GM12892 (cell line): ENCODE measurements at regions not wholly inside any gene's neighbourhood (a gene's known extent, or its start where the extent isn't known, plus 50 kb on each side); places are given as distances from the start of the nearest gene placed in this dataset.

Experiments used
- DNase-seq: peaks from one replicate; pipeline ENCODE4 v3.0.0; 2011; ENCODE audit not compliant: insufficient read length
- FAIRE-seq: peaks from 2 replicates; lab custom pipeline; 2011; peaks lifted over from hg19 to GRCh38; lab: Jason Lieb, UNC
- POLR2A ChIP-seq: IDR thresholded peaks from 2 replicates; pipeline ENCODE4 v1.6.1; 2011; ENCODE audit warnings: low read depth, low read length, control low read depth
- POLR2AphosphoS5 ChIP-seq: IDR thresholded peaks from 2 replicates; pipeline ENCODE4 v1.6.1; 2011; ENCODE audit warnings: low read depth, low read length, control low read depth
- TAF1 ChIP-seq: IDR thresholded peaks from 2 replicates; pipeline ENCODE4 v1.6.1; 2011; ENCODE audit warnings: low read depth, mild to moderate bottlenecking, control low read depth, low read length, borderline replicate concordance

GRCh38 chr10:128222332-128222849, 96.2 kb upstream of the MKI67 start:
- no peak for DNase-seq
- TF ChIP-seq TAF1 (no peak), POLR2AphosphoS5 (no peak), POLR2A (no peak)
- no peak for FAIRE-seq

DNA sequence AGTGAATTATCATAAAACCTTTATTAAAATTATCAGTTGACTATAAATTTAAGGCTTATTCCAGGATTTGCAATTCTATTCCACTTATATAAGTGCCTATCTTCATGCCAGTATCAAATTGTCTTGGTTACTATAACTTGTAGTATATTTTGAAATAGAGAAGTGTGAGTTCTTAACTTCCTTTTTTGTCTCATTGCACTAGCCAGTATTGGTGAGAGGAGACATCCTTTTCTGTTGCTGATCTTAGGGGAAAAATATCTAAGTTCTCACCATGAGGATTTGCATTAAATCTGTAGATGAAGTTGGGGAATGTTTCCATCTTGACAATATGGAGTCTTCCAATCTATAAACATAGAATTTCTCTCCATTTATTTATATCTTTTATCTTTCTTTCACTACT, 104.2 kb upstream of the MKI67 start:
- TF ChIP-seq TAF1 (no peak), POLR2A (no peak), POLR2AphosphoS5 (no peak)
- DNase-seq (no peak), FAIRE-seq (no peak)

- DNase-seq = no peak
- no peak for TF ChIP-seq POLR2A
- no peak for FAIRE-seq
Measured at GRCh38 chr10:128233422-128233821, 107.2 kb upstream of the MKI67 start.

DNA sequence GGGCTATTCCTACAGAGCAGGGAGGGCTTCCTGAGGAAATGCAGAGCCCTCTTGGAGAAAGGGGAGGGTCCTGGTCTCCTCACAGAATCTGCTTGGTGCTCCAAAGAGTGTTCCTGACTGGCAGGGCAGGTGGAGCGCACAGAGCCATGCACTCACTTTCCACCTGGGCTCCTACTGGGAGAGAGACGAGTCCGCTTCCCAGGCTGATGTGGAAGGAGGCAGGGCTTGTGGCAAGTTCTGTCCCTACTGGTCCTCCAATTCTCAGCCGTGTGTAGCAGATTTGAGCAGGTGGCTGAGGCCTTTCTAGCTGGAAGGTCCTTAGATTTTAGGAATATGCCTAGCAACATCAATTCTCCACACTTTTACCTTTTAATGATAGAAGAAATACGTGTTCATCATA, 111.5 kb upstream of the MKI67 start:
- no peak for TF ChIP-seq TAF1
- no peak for TF ChIP-seq POLR2A
- TF ChIP-seq POLR2AphosphoS5 = no peak
- DNase-seq (no peak), FAIRE-seq (no peak)

DNA sequence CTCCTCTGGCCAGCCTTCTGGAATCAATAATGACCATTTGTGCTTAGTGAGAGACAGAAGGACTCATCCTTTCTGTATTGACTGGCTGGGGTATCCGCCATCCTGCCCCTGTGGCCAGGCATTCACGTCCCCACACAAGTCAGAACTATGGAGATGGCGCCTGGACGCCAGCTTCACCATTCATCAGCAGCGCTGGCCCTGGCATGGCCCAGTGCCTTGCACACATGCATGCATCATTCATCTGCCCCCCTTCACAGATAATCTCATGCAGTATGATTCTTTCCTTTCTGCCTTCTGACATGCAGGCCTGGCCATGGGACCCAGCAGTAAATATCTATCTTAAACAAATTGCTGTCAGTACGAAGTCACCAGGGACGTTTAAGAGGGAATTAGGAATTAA, 114.8 kb upstream of the MKI67 start:
- TF ChIP-seq POLR2AphosphoS5 (no peak), POLR2A (no peak), TAF1 (no peak)
- no peak for DNase-seq
- FAIRE-seq = no peak

DNA sequence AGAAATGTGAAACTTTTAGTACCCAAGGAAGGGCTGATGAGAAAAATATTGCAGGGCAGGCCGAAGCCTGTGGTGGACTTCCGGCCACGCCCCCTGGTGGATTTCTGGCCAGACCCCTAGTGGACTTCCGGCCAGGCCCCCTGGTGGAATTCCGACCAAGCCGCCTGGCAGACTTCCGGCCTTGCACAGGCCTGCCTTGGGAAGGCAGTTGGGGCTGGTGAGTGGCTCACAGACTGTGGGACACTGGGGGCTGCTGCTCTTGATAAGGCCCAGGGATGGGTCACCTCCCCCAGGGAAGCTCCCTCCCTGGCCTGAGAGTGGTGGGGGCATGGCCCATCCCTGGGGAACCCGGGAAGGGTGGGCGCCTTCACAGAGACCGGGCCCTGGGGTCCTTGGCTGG, 116.4 kb upstream of the MKI67 start:
- DNase-seq (no peak), FAIRE-seq (no peak)
- TF ChIP-seq POLR2AphosphoS5 = no peak
- TF ChIP-seq TAF1 = no peak
- no peak for TF ChIP-seq POLR2A

DNA sequence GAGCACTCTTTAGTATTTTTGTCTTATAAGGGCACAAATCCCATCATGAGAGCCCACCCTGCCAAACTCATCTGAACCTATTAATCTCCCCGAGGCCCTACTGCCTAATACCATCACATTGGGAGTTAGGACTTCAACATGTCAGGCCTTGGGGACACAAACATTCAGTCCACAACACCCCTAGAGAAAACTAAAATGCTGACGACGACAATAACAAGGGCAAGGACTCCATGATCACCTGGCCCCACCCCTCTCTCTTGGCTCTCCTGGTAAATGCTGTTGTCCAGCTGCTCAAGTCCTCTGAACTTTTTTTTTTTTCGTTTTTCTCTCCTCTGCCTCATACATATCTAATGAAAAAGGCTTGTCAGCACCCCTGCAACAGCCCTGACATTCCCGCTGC, 118.8 kb upstream of the MKI67 start:
- FAIRE-seq (no peak), DNase-seq (no peak)
- TF ChIP-seq TAF1 = no peak
- no peak for TF ChIP-seq POLR2AphosphoS5
- no peak for TF ChIP-seq POLR2A

DNA sequence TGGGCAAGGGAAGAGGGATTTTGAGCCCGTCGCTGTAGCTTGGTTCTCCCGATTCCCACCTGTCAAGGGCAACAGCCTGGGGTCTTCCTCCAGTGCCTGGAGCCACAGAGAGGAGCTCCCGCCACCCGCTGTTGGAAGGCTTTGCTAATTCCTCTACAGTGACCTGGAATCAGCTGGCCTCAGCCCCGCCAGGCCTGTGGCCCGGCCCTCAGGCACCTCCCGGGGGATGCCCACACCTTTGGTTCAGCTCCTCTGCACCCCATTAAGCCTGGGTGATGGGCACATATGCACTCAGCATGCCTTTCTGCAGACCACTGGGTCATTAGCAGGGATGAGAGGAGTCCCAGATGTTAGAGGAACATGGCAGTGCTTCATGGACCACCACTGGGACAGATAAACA, 121.4 kb upstream of the MKI67 start:
- TF ChIP-seq POLR2A (no peak), TAF1 (no peak), POLR2AphosphoS5 (no peak)
- FAIRE-seq (no peak), DNase-seq (no peak)

- TF ChIP-seq POLR2AphosphoS5 (no peak), TAF1 (no peak), POLR2A (no peak)
- FAIRE-seq (no peak), DNase-seq (no peak)
Measured at GRCh38 chr10:128254476-128254875, 128.3 kb upstream of the MKI67 start.

DNA sequence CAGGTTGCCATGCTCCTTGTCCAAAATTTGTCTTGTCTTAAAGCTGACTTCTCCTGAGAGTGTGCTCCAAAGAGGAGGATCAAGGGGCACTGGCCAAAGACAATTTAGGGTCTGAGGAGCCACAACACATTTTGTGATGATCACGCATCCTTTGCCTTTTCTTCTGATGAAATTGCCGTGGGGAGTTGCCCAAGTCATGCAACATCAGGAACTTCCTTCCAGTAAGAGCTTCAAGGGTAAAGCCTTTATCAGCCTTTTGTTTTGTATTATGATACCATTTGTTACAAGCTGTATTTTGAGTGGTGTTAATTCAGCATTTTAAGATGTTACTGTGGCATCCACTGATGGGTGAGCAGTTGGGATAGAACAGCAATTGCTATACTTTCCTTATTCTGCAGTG, 131.2 kb upstream of the MKI67 start:
- TF ChIP-seq POLR2A (no peak), TAF1 (no peak), POLR2AphosphoS5 (no peak)
- DNase-seq (no peak), FAIRE-seq (no peak)

DNA sequence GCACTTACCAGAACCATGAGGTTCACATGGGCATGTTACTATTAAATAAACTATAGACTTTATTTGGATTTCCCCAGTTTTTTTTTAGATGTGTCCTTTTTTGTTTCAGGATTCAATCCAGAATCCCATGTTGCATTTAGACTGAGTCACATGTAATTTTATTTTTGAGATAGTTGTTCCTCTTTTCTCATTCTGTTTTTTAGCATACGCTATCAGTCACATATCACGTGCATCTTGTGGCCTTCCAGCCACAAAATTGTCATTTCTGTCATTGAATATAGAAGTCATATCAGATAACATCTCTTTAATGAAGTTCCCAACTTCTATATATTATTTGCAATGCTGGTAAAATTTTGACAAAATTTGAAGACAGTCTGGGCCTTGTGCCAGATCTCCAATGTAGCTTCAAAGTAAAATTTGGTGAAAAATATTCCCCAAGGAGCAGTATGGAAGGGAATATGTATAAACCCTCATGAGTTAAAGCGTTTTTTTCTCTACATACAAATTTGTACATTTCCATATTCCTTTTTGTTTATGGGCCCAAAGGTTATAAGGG, 132.3 kb upstream of the MKI67 start:
- FAIRE-seq (no peak), DNase-seq (no peak)
- TF ChIP-seq POLR2A (no peak), TAF1 (no peak), POLR2AphosphoS5 (no peak)

DNA sequence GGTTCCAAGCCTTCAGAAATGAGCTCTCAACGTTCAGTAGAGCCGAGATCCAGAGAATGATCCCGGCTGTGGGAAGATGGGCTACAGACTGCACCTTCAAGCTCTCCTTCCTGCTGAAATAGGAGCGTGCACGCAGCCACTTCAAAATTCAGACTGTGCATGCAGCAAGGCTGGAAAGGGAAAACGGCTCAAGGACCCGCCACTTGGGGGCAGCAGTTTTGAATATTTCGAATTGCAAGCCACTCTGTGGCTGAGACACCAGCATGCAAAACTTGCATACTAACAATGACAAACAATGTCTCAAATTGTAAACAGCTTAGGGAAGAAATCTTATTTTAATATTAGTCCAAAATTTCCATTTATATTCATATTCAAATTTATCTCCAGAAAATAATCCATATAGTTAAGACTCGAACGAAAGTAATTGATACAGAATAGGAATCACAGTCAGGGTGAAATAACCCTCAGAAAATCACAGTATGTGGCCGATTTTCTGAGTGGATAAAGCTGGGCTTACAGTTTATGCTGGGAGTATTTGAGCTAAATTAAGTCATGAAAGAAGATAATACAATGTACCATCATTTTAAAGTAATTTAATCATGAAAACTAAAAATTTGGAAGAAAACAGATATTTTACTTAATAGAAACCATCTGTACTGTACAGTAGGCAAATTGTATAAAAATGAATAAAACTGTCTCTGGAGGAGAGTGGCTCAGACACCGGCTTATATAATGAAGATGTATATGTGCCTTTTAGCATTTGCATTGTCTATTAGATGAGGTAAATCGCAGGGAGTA, 137.9 kb upstream of the MKI67 start:
- FAIRE-seq (peak; percentile 5), DNase-seq (no peak)
- TF ChIP-seq POLR2A (no peak), TAF1 (no peak), POLR2AphosphoS5 (no peak)

DNA sequence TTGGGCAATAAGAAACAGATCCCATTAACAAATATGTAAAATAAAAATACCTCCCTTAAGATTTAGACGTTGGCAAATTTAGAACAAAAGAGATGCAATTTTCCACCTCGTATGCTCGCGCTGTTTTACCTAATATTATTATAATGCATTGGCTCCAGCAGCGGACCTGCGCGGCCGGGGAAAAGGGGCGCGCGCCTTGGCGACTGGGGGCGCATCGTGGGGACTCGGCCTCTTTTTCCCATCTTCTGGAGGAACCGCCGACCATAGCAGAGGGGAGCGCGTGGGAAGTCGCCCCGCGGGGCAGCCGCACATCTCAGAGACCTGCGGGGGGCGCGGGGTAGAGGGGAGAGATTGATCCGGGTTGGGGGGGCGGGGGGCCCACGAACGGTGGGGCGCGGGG, 139.4 kb upstream of the MKI67 start:
- no peak for FAIRE-seq

More for the DNA sequence above, 139.4 kb upstream of the MKI67 start:
- no peak for DNase-seq
- TF ChIP-seq POLR2AphosphoS5 = no peak
- TF ChIP-seq TAF1 = no peak
- TF ChIP-seq POLR2A = no peak
